ENCODE measurements at regions not wholly inside any gene's neighbourhood (a gene's known extent, or its start where the extent isn't known, plus 50 kb on each side); places are given as distances from the start of the nearest gene placed in this dataset.

GRCh38 chr2:15874321-15874720 is 66.0 kb upstream of the MYCN start:
- Mint-ChIP-seq H3K4me3 (no peak overlapping the region), H3K9me3 (peaks cover 3% of the 10 kb centered on the region), H3K36me3 (ENCODE audit: insufficient read depth) (no peaks in the 10 kb centered on the region), H3K4me1 (no peaks in the 10 kb centered on the region), H3K27me3 (no peaks in the 10 kb centered on the region), H3K27ac (ENCODE audit: low read depth) (no peak overlapping the region)
- no peak for DNase-seq (ENCODE audit: low spot score in 2 of 2)
- no peak for ATAC-seq (replicated peaks; ENCODE audit: extremely low read depth, poor library complexity, severe bottlenecking)

DNA sequence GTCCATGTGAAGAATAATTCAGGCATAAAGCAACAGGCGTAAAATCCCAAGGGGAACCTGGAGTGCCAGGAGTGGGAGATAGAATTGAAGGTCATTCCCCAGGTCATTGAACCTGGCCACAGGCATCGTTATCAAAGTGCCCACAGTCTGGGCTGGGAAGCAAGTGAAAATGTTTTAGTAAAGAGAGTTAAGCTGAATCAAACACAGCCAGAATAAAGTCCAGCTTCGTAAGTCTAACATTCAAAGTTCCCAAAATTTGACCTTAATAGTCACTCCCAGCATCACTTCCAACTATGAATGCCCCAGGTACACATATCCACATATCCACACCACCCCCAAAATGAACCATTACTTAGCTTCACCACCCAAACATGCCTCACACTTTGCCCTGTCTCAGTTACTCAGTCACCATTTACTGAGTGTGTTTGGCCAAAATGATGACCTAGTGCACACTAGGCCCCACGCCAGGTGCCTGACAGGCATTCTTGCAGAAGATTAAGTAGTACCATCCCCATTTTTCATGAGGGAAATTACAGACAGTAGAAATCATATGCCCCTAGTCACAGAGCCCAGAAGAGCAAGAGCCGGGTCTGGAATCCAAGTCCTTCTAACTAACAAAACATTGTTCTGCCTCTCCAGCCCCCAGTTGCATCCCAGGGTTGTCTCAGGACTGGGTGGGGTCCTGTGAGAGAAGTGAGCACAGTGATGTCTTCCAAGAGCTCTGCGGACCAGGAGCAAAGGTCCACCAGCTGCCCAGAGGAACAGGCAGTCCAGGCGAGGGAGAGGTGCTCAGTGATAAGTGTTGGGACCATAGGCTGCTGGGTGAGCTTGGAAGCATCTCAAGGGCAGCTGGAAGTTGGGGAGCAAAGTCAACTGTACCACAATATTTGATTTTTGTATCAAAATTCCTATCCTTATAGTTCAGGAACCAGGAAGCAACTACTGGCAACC is 65.2 kb upstream of the MYCN start:
- ATAC-seq (replicated peaks; ENCODE audit: extremely low read depth, poor library complexity, severe bottlenecking), result no peak
- Mint-ChIP-seq H3K9me3 (peaks cover 5% of the 10 kb centered on the region), H3K27me3 (no peaks in the 10 kb centered on the region), H3K4me1 (no peaks in the 10 kb centered on the region), H3K4me3 (no peak overlapping the region), H3K27ac (ENCODE audit: low read depth) (no peak overlapping the region), H3K36me3 (ENCODE audit: insufficient read depth) (no peaks in the 10 kb centered on the region)
- no peak for DNase-seq (ENCODE audit: low spot score in 2 of 2)

GRCh38 chr2:15875969-15876705 is 64.2 kb upstream of the MYCN start:
- H3K9me3 Mint-ChIP-seq, result peaks cover 5% of the 10 kb centered on the region
- no peaks in the 10 kb centered on the region for H3K27me3 Mint-ChIP-seq
- H3K36me3 Mint-ChIP-seq (ENCODE audit: insufficient read depth), result no peaks in the 10 kb centered on the region
- DNase-seq (ENCODE audit: low spot score in 2 of 2) (no peak), ATAC-seq (replicated peaks; ENCODE audit: extremely low read depth, poor library complexity, severe bottlenecking) (no peak)
- no peaks in the 10 kb centered on the region for H3K4me1 Mint-ChIP-seq
- no peak overlapping the region for H3K27ac Mint-ChIP-seq (ENCODE audit: low read depth)
- no peak overlapping the region for H3K4me3 Mint-ChIP-seq

DNA sequence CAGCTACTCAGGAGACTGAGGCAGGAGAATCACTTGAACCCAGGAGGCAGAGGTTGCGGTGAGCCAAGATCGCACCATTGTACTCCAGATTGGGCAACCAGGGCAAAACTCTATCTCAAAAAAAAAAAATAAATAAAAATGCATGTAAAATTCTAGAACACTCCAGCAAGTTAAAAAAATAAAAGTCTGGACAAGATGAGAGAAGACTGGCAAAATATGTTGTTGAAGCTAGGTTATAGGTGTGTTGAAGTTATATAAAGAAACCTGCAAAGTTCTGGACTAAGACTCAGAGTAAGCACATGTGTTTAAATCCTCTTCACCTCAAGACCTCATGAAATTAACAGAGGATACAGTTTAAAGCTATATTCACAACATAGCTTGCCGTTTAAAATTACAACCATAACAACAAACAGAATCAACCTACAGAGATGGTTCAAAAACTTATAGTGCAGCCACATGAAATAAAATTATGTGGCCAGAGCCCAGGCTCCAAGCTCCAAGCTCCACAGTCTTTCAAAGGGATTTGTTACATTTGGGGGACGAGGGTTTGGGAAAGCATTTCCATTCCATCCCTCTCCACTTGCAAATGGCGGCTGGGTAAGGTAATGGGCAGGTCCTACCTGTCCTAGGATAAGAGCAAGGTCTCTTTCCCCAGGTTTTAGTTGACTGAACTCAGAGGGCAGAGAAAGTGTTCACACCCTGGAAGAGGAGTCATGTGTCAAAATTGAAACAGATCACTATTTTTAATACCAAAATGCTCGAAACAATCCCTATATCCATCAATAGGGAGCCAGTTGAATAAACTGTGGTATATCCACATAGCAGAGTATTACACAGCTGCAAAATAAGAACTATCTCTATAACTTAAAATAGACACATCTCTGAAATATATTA is 59.9 kb upstream of the MYCN start:
- DNase-seq (ENCODE audit: low spot score in 2 of 2), result no peak
- no peak overlapping the region for H3K27ac Mint-ChIP-seq (ENCODE audit: low read depth)
- peaks cover 5% of the 10 kb centered on the region for H3K9me3 Mint-ChIP-seq
- no peaks in the 10 kb centered on the region for H3K36me3 Mint-ChIP-seq (ENCODE audit: insufficient read depth)
- no peak for ATAC-seq (replicated peaks; ENCODE audit: extremely low read depth, poor library complexity, severe bottlenecking)
- no peaks in the 10 kb centered on the region for H3K27me3 Mint-ChIP-seq
- no peak overlapping the region for H3K4me3 Mint-ChIP-seq
- H3K4me1 Mint-ChIP-seq, result no peaks in the 10 kb centered on the region

DNA sequence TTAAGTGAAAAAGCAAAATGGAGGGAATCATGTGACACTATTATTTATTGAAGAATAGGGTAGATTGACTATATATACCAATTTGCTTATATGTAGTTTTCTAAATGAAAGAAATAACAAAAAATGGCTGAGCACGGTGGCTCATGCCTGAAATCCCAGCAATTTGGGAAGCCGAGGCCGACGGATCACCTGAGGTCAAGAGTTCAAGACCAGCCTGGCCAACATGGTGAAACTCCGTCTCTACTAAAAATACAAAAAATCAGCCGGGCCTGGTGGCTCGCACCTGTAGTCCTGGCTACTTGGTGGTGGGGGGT is 59.3 kb upstream of the MYCN start:
- ATAC-seq (replicated peaks; ENCODE audit: extremely low read depth, poor library complexity, severe bottlenecking), result no peak
- H3K36me3 Mint-ChIP-seq (ENCODE audit: insufficient read depth), result no peaks in the 10 kb centered on the region
- H3K9me3 Mint-ChIP-seq, result peaks cover 5% of the 10 kb centered on the region
- H3K4me1 Mint-ChIP-seq, result no peaks in the 10 kb centered on the region
- no peaks in the 10 kb centered on the region for H3K27me3 Mint-ChIP-seq
- H3K27ac Mint-ChIP-seq (ENCODE audit: low read depth), result no peak overlapping the region
- DNase-seq (ENCODE audit: low spot score in 2 of 2), result no peak
- no peak overlapping the region for H3K4me3 Mint-ChIP-seq

- no peak for ATAC-seq (replicated peaks; ENCODE audit: extremely low read depth, poor library complexity, severe bottlenecking)
These were observed 58.7 kb upstream of the MYCN start for GRCh38 chr2:15881676-15882075.

DNA sequence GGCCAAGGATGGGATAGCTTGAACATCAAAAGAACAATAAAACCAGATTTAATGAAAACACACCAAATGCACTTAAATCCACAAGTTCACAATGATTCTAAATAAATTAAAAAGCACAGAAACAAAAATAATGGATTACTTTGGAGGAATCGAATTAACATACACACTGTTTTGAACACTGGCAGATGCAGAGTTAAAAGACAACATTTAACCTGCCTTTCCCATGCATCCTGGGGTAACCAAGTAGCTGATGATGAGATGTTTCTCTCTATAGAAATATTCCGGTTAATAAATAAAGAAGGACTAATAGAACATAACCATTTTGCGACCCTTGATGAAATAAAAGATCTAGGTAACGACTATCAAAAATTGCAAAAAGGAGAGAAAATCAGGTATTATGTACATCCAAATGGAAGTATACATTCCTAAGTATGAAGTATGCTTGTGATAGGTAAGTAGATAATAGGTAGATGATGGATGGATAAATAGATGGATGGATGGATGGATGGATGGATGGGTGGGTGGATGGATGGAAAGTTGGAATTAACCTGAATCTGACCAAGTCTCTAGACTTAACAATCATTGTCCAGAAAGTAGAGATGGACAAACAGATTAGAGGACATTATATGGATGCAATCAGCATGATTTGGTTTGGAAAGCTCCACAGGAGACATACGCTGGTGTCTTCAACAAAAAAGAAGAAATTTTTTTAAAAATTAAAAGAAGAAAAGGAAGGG is 57.4 kb upstream of the MYCN start:
- Mint-ChIP-seq H3K4me1 (no peaks in the 10 kb centered on the region), H3K27me3 (no peaks in the 10 kb centered on the region), H3K27ac (ENCODE audit: low read depth) (no peak overlapping the region), H3K36me3 (ENCODE audit: insufficient read depth) (no peaks in the 10 kb centered on the region), H3K4me3 (no peak overlapping the region), H3K9me3 (peaks cover 5% of the 10 kb centered on the region)
- no peak for DNase-seq (ENCODE audit: low spot score in 2 of 2)
- ATAC-seq (replicated peaks; ENCODE audit: extremely low read depth, poor library complexity, severe bottlenecking), result no peak

More at GRCh38 chr2:15881676-15882075, 58.7 kb upstream of the MYCN start:
- Mint-ChIP-seq H3K4me3 (no peak overlapping the region), H3K36me3 (ENCODE audit: insufficient read depth) (no peaks in the 10 kb centered on the region), H3K9me3 (peaks cover 5% of the 10 kb centered on the region), H3K4me1 (no peaks in the 10 kb centered on the region), H3K27me3 (no peaks in the 10 kb centered on the region), H3K27ac (ENCODE audit: low read depth) (no peak overlapping the region)
- DNase-seq (ENCODE audit: low spot score in 2 of 2), result no peak

- no peaks in the 10 kb centered on the region for H3K36me3 Mint-ChIP-seq (ENCODE audit: insufficient read depth)
- H3K4me3 Mint-ChIP-seq, result no peak overlapping the region
- no peak overlapping the region for H3K27ac Mint-ChIP-seq (ENCODE audit: low read depth)
- peaks cover 5% of the 10 kb centered on the region for H3K9me3 Mint-ChIP-seq
- ATAC-seq (replicated peaks; ENCODE audit: extremely low read depth, poor library complexity, severe bottlenecking), result no peak
- H3K27me3 Mint-ChIP-seq, result no peaks in the 10 kb centered on the region
- no peak for DNase-seq (ENCODE audit: low spot score in 2 of 2)
- no peaks in the 10 kb centered on the region for H3K4me1 Mint-ChIP-seq
These were observed 56.7 kb upstream of the MYCN start for GRCh38 chr2:15883684-15884083.

DNA sequence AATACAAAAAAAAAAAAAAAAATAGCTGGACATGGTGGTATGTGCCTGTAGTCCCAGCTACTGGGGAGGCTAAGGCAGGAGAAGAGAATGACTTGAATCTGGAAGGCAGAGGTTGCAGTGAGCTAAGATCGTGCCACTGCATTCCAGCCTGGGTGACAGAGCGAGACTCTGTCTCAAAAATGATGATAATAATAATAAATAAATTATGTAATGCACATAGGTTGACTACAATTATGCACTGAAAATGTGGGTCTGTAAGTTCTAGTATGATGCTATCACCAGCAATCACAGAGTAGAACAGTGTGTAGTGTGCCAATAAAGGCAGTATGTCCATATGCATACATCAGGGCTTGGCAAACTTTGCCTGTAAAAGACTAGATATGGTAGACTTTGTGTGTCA is 55.6 kb upstream of the MYCN start:
- no peaks in the 10 kb centered on the region for H3K4me1 Mint-ChIP-seq
- no peak for ATAC-seq (replicated peaks; ENCODE audit: extremely low read depth, poor library complexity, severe bottlenecking)
- H3K27me3 Mint-ChIP-seq, result no peaks in the 10 kb centered on the region
- H3K4me3 Mint-ChIP-seq, result no peak overlapping the region
- H3K36me3 Mint-ChIP-seq (ENCODE audit: insufficient read depth), result no peaks in the 10 kb centered on the region
- no peak overlapping the region for H3K27ac Mint-ChIP-seq (ENCODE audit: low read depth)
- no peak for DNase-seq (ENCODE audit: low spot score in 2 of 2)
- no peaks in the 10 kb centered on the region for H3K9me3 Mint-ChIP-seq

DNA sequence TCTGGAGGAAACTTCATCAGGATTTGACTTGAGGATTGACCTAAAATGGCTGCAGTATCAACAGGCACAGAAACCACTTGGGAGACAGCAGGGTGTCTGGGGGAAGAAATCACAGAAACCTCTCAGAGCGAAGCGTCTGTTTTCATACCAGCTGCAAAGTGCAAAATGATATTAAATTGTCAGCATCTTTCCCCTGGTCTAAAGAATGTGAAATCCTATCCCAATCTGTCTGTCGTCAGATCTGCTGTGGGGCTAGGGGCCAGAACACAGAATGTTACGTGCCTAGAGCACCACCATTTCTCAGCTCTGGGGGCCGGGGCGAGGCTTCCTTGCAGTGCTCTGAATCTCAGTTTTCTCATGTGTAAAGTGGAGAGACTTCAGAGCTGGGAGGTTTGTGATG is 54.1 kb upstream of the MYCN start:
- no peaks in the 10 kb centered on the region for H3K27me3 Mint-ChIP-seq
- no peak overlapping the region for H3K27ac Mint-ChIP-seq (ENCODE audit: low read depth)
- no peaks in the 10 kb centered on the region for H3K9me3 Mint-ChIP-seq
- H3K4me1 Mint-ChIP-seq, result no peaks in the 10 kb centered on the region
- no peaks in the 10 kb centered on the region for H3K36me3 Mint-ChIP-seq (ENCODE audit: insufficient read depth)
- ATAC-seq (replicated peaks; ENCODE audit: extremely low read depth, poor library complexity, severe bottlenecking) (no peak), DNase-seq (ENCODE audit: low spot score in 2 of 2) (no peak)
- H3K4me3 Mint-ChIP-seq, result no peak overlapping the region

DNA sequence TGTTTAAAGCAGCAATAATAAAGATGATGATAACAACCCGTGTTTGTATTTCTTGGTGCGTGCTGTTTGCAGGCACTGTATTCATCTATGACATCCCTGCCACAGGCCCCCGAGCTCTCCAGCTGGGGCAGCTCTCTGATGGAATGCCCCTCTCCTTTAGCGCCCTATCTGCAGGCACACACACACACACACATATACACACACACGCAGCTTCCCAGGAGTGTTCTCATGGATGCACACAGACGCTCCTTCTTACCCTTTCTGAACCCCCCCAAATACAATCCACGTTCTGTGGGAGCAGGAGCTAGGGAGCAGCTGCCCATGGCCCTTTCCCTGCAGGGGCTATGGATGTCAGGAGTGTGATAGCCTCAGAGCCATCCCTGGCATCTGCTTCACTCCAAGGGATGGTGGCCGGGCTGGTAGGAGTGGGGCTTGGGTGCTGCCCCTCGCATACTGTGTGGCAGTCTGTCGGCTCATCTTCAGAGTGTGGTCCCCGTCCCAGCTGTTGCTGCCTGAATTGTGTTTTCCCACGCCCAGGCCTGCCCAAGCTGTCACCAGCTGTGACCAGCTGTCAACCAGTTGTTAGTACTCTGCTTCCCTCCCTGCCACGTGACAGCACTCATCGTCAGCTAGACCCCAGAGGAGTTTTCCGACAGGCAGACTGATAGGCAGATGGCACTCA is 50.8 kb upstream of the MYCN start:
- H3K27ac Mint-ChIP-seq (ENCODE audit: low read depth), result no peak overlapping the region
- H3K4me3 Mint-ChIP-seq, result no peak overlapping the region
- no peaks in the 10 kb centered on the region for H3K36me3 Mint-ChIP-seq (ENCODE audit: insufficient read depth)
- H3K27me3 Mint-ChIP-seq, result no peaks in the 10 kb centered on the region
- no peaks in the 10 kb centered on the region for H3K4me1 Mint-ChIP-seq
- no peak for ATAC-seq (replicated peaks; ENCODE audit: extremely low read depth, poor library complexity, severe bottlenecking)
- no peaks in the 10 kb centered on the region for H3K9me3 Mint-ChIP-seq
- DNase-seq (ENCODE audit: low spot score in 2 of 2), result no peak
